ENCODE measurements at regions not wholly inside any gene's neighbourhood (a gene's known extent, or its start where the extent isn't known, plus 50 kb on each side); places are given as distances from the start of the nearest gene placed in this dataset.
A peak's percentile ranks its signal among the peaks of the same experiment; 100 is the strongest.
"Not testable (repeated sequence)": the region's sequence is repeated elsewhere in the genome, so short reads cannot be mapped to it uniquely, and the experiment has no call there.

DNA sequence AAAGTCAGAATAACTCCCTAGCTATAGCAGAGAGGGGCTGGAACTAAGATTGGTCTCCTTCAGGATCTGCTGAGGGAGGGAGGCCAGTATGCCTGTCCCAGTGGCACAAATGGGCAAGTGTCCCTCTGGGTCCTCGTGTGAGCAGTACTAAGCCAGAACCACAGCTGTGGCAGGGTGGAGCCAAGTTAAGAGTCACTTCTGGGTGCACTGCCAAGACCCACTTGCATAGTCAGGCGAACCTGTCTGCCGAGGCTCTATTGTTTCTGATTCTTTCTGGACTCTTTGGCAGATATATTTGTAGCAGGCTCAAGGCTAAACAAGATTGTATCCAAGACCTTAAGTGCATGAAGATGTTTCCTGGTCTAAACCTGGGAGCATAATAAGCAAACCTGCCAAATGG, 1123.7 kb upstream of the POU3F4 start:
- peak; percentile 1 for DNase-seq (ENCODE audit: unreplicated experiment)
- intact Hi-C loops (cut with micrococcal nuclease), result no loop called here
- H3K27me3 Mint-ChIP-seq (ENCODE audit: insufficient read depth, unreplicated experiment), result peaks cover 7% of the 10 kb centered on the region
- no TSS peak for BruUV-seq (replicated peaks)
- ChIA-PET POLR2A (no interaction called here), CTCF (interaction anchor here (1.1 kb wide), 1 partner anchor 1251 kb away, joined by 3 read pairs; no protein-coding TSS in a partner anchor)
- no peaks in the 10 kb centered on the region for H3K36me3 Mint-ChIP-seq (ENCODE audit: insufficient read depth, unreplicated experiment)
- H3K4me3 Mint-ChIP-seq (ENCODE audit: unreplicated experiment), result no peak overlapping the region
- TF ChIP-seq, protein P1, sequence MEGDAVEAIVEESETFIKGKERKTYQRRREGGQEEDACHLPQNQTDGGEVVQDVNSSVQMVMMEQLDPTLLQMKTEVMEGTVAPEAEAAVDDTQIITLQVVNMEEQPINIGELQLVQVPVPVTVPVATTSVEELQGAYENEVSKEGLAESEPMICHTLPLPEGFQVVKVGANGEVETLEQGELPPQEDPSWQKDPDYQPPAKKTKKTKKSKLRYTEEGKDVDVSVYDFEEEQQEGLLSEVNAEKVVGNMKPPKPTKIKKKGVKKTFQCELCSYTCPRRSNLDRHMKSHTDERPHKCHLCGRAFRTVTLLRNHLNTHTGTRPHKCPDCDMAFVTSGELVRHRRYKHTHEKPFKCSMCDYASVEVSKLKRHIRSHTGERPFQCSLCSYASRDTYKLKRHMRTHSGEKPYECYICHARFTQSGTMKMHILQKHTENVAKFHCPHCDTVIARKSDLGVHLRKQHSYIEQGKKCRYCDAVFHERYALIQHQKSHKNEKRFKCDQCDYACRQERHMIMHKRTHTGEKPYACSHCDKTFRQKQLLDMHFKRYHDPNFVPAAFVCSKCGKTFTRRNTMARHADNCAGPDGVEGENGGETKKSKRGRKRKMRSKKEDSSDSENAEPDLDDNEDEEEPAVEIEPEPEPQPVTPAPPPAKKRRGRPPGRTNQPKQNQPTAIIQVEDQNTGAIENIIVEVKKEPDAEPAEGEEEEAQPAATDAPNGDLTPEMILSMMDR (IDR thresholded peaks at IDR 0.05; ENCODE audit: unreplicated experiment), result no peak
- no peak overlapping the region for H3K27ac Mint-ChIP-seq (ENCODE audit: low read depth, unreplicated experiment)
- no peaks in the 10 kb centered on the region for H3K4me1 Mint-ChIP-seq (ENCODE audit: insufficient read depth, unreplicated experiment)
- H3K9me3 Mint-ChIP-seq (ENCODE audit: unreplicated experiment), result peaks cover 5% of the 10 kb centered on the region

DNA sequence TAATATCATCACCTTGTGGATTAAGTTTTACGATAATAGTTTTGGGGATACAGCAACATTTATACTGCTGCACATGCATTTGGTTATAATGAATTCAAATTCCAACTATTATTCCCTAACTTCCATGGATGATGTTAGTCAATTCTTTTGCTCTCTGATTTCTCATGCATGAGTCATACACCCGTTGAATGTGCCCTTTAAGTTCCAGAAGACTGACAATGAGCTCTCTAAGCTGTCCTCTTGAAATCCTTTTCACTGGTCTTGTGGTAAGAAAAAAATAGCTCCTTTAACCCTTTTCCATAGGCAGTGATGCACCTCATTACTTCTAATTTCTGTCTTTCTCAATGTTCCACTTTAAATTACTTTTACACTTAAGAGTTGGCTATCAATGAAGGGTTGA, 1095.2 kb upstream of the POU3F4 start:
- TF ChIP-seq, protein P1 (IDR thresholded peaks at IDR 0.05; ENCODE audit: unreplicated experiment), result no peak
- Mint-ChIP-seq H3K36me3 (ENCODE audit: insufficient read depth, unreplicated experiment) (no peaks in the 10 kb centered on the region), H3K27me3 (ENCODE audit: insufficient read depth, unreplicated experiment) (no peaks in the 10 kb centered on the region), H3K27ac (ENCODE audit: low read depth, unreplicated experiment) (no peak overlapping the region), H3K4me3 (ENCODE audit: unreplicated experiment) (no peak overlapping the region), H3K4me1 (ENCODE audit: insufficient read depth, unreplicated experiment) (no peaks in the 10 kb centered on the region), H3K9me3 (ENCODE audit: unreplicated experiment) (peaks cover 13% of the 10 kb centered on the region)
- POLR2A ChIA-PET, result no interaction called here
- BruUV-seq (replicated peaks), result no TSS peak
- CTCF ChIA-PET, result no interaction called here
- peak; percentile 54 for DNase-seq (ENCODE audit: unreplicated experiment)
- intact Hi-C loops (cut with micrococcal nuclease), result no loop called here

DNA sequence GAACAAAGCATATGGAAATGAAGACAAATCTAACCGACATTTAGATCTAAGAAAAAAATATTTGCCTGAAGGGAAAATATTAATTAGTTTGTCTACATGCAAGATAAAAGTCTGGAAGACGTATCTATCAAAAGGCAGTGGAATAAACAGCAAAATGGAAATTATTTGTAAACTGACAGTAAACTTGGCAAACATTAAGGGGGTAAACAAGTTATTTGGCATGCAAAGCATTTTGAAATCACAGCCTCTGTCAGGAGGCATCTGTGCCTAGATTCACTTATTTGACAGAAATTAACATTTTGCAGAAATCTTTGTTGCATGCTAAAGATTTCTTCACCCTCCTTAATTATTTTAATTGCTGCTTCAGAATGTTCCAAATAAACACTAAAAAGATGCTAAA, 1065.8 kb upstream of the POU3F4 start:
- intact Hi-C loops (cut with micrococcal nuclease), result no loop called here
- Mint-ChIP-seq H3K4me1 (ENCODE audit: insufficient read depth, unreplicated experiment) (no peaks in the 10 kb centered on the region), H3K4me3 (ENCODE audit: unreplicated experiment) (no peak overlapping the region), H3K9me3 (ENCODE audit: unreplicated experiment) (peaks cover 7% of the 10 kb centered on the region), H3K27me3 (ENCODE audit: insufficient read depth, unreplicated experiment) (no peaks in the 10 kb centered on the region), H3K27ac (ENCODE audit: low read depth, unreplicated experiment) (no peak overlapping the region), H3K36me3 (ENCODE audit: insufficient read depth, unreplicated experiment) (no peaks in the 10 kb centered on the region)
- DNase-seq (ENCODE audit: unreplicated experiment), result no peak
- POLR2A ChIA-PET, result no interaction called here
- TF ChIP-seq, protein P1 (IDR thresholded peaks at IDR 0.05; ENCODE audit: unreplicated experiment), result no peak
- no TSS peak for BruUV-seq (replicated peaks)
- CTCF ChIA-PET, result no interaction called here

DNA sequence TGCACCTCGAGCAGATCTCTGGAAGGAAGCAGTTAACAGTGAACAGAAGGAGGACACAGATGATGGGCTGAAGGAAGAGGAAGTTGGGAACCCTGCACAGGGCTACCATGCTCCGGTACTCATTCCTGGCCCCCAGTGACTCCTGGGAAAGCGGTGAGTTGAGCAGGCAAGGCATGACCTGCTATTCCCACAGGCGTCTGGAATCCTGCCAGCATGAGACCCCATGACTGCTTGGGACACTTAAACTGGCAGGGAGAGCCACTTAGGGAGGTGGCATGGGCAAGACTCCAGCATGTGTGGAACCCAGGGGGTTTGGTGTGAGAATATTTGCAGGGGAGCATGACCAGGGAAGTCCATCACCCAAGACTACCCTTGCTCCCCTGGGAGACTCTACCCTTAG, 1056.4 kb upstream of the POU3F4 start:
- POLR2A ChIA-PET, result no interaction called here

DNA sequence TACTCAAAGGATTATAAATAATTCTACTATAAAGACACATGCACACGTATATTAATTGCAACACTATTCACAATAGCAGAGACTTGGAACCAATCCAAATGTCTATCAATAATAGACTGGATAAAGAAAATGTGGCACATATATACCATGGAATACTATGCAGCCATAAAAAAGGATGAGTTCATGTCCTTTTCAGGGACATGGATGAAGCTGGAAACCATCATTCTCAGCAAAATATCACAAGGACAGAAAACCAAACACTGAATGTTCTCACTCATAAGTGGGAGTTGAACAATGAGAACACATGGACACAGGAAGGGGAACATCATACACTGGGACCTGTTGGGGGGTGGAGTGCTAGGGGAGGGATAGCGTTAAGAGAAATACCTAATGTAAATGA, 1052.2 kb upstream of the POU3F4 start:
- CTCF ChIA-PET, result interaction anchor here (0.7 kb wide), 1 partner anchor 24 kb away, joined by 5 read pairs; no protein-coding TSS in a partner anchor
- H3K36me3 Mint-ChIP-seq (ENCODE audit: insufficient read depth, unreplicated experiment); H3K27ac Mint-ChIP-seq (ENCODE audit: low read depth, unreplicated experiment); H3K4me3 Mint-ChIP-seq (ENCODE audit: unreplicated experiment); H3K9me3 Mint-ChIP-seq (ENCODE audit: unreplicated experiment); H3K27me3 Mint-ChIP-seq (ENCODE audit: insufficient read depth, unreplicated experiment); BruUV-seq (replicated peaks); intact Hi-C loops (cut with micrococcal nuclease); H3K4me1 Mint-ChIP-seq (ENCODE audit: insufficient read depth, unreplicated experiment); POLR2A ChIA-PET; DNase-seq (ENCODE audit: unreplicated experiment): not testable (repeated sequence)

More for the DNA sequence above, 1056.4 kb upstream of the POU3F4 start:
- BruUV-seq (replicated peaks), result no TSS peak
- Mint-ChIP-seq H3K9me3 (ENCODE audit: unreplicated experiment) (peaks cover 22% of the 10 kb centered on the region), H3K27me3 (ENCODE audit: insufficient read depth, unreplicated experiment) (no peaks in the 10 kb centered on the region), H3K27ac (ENCODE audit: low read depth, unreplicated experiment) (no peak overlapping the region), H3K4me1 (ENCODE audit: insufficient read depth, unreplicated experiment) (no peaks in the 10 kb centered on the region), H3K36me3 (ENCODE audit: insufficient read depth, unreplicated experiment) (no peaks in the 10 kb centered on the region), H3K4me3 (ENCODE audit: unreplicated experiment) (no peak overlapping the region)
- CTCF ChIA-PET, result no interaction called here
- TF ChIP-seq, protein P1 (IDR thresholded peaks at IDR 0.05; ENCODE audit: unreplicated experiment), result no peak
- DNase-seq (ENCODE audit: unreplicated experiment), result no peak
- intact Hi-C loops (cut with micrococcal nuclease), result no loop called here

All from MCF 10A (cell line).